Hepatocyte (in vitro differentiated cells): ENCODE measurements at regions not wholly inside any gene's neighbourhood (a gene's known extent, or its start where the extent isn't known, plus 50 kb on each side); places are given as distances from the start of the nearest gene placed in this dataset.

Experiments
- EZH2 ChIP-seq: fragments of 200-600 bp; sonication (generic); IDR thresholded peaks from 2 replicates; pipeline ENCODE4 v1.6.1; 2016; ENCODE audit warnings: antibody characterized with exemption, mild to moderate bottlenecking, borderline replicate concordance
- EZH2phosphoT487 ChIP-seq: fragments of 200-600 bp; sonication (generic); IDR thresholded peaks from one replicate; pipeline ENCODE4 v1.6.1; 2018; ENCODE audit warnings: antibody characterized with exemption, mild to moderate bottlenecking, low read depth, moderate library complexity; ENCODE audit not compliant: unreplicated experiment, severe bottlenecking
- TF ChIP-seq, protein P1 (sequence below): fragments of 200-600 bp; sonication (generic); IDR thresholded peaks from 2 replicates; pipeline ENCODE4 v1.5.1; 2016; ENCODE audit warnings: antibody characterized with exemption, mild to moderate bottlenecking; ENCODE audit not compliant: poor library complexity

DNA sequence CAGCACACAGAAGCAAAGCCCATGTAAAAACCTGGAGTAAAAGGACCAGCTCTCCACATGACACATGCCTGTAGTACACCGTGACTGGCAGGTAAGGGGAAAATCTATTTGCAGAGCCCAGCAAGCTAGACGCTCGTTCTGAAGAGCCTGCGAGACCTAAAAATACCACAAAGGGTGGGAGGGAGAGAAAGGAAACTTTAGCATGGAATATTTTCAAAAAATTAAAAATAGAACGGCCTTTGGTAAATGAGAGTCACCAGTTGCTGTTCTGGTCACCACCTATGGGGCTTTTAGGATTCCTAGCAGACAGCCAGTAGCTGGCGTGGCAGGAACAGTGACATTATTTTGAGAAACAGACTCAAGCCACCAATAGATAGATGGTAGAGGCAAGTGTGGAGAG lies 115.5 kb downstream of the MID1IP1 start:
- TF ChIP-seq, protein P1, sequence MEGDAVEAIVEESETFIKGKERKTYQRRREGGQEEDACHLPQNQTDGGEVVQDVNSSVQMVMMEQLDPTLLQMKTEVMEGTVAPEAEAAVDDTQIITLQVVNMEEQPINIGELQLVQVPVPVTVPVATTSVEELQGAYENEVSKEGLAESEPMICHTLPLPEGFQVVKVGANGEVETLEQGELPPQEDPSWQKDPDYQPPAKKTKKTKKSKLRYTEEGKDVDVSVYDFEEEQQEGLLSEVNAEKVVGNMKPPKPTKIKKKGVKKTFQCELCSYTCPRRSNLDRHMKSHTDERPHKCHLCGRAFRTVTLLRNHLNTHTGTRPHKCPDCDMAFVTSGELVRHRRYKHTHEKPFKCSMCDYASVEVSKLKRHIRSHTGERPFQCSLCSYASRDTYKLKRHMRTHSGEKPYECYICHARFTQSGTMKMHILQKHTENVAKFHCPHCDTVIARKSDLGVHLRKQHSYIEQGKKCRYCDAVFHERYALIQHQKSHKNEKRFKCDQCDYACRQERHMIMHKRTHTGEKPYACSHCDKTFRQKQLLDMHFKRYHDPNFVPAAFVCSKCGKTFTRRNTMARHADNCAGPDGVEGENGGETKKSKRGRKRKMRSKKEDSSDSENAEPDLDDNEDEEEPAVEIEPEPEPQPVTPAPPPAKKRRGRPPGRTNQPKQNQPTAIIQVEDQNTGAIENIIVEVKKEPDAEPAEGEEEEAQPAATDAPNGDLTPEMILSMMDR: no peak
- no peak for TF ChIP-seq EZH2phosphoT487
- TF ChIP-seq EZH2: no peak
